Stimulated activated memory B cell treated with anti-CD40 and anti-IgM and Interleukin-4, amounts not matched to agents 10 μg/mL and 1 μg/mL and 100 μg/mL, for 72 hours (primary cell): ENCODE measurements at regions not wholly inside any gene's neighbourhood (a gene's known extent, or its start where the extent isn't known, plus 50 kb on each side); places are given as distances from the start of the nearest gene placed in this dataset.

Experiments used
- ATAC-seq: fragments of 150-1000 bp; cut with Tn5 transposase; 2 replicates; pipeline ENCODE4 v1.10.0; 2021
- H3K27ac Mint-ChIP-seq: one replicate; pipeline ENCODE4 v1.8.0; 2022; ENCODE audit warnings: mild to moderate bottlenecking, mixed read lengths
- H3K27me3 Mint-ChIP-seq: one replicate; pipeline ENCODE4 v1.8.0; 2022; ENCODE audit warnings: mixed read lengths
- H3K36me3 Mint-ChIP-seq: one replicate; pipeline ENCODE4 v1.8.0; 2022; ENCODE audit warnings: mixed read lengths
- H3K4me1 Mint-ChIP-seq: one replicate; pipeline ENCODE4 v1.8.0; 2022; ENCODE audit warnings: mixed read lengths
- H3K4me3 Mint-ChIP-seq: one replicate; pipeline ENCODE4 v1.8.0; 2022; ENCODE audit warnings: mild to moderate bottlenecking, moderate library complexity, mixed read lengths
- H3K9me3 Mint-ChIP-seq: one replicate; pipeline ENCODE4 v1.8.0; 2022; ENCODE audit warnings: mixed read lengths

DNA sequence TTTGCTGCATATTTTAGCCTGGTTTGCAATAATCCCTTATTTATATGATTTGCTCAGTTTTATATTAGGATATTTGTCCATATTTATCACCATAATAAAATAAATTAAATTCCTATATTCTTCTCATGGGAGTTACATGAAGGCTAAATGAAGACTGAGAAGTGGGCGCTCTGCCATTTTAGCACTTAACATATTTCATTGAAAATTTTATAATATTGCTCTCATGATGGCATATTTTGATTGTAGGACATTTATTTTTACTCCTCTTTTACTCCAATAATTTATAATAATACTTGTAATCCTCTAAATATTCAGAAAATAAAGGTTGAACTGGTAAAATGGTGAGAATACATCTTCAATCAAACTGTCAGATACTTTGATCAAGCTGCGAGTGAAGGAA, 99.8 kb upstream of the SEMA3A start:
- Mint-ChIP-seq H3K4me1 (no peaks in the 10 kb centered on the region), H3K27me3 (no peaks in the 10 kb centered on the region), H3K36me3 (no peaks in the 10 kb centered on the region), H3K27ac (no peak overlapping the region), H3K4me3 (no peak overlapping the region), H3K9me3 (no peaks in the 10 kb centered on the region)
- ATAC-seq = no peak

DNA sequence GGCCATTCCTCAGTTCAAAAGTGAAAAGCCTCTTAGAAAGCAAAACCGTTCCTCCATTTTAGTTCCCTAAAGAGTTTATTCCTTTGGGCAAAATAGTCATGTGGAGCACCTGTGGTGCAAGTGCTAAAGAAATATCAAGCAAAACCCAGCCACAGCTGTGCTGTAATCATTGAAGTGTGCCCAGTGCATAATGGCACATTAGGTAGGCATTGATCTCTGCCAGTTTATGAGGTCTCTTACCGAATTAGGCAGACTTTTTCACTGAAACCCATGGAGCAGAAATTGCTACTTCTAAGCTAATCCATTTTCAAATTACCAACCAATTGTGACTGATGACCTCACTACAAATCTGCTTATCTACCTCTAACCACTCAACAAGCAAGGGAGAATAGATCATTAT, 97.2 kb upstream of the SEMA3A start:
- Mint-ChIP-seq H3K9me3 (peaks cover 3% of the 10 kb centered on the region), H3K27ac (no peak overlapping the region), H3K4me1 (no peaks in the 10 kb centered on the region), H3K36me3 (no peaks in the 10 kb centered on the region), H3K4me3 (no peak overlapping the region), H3K27me3 (no peaks in the 10 kb centered on the region)
- ATAC-seq = no peak

DNA sequence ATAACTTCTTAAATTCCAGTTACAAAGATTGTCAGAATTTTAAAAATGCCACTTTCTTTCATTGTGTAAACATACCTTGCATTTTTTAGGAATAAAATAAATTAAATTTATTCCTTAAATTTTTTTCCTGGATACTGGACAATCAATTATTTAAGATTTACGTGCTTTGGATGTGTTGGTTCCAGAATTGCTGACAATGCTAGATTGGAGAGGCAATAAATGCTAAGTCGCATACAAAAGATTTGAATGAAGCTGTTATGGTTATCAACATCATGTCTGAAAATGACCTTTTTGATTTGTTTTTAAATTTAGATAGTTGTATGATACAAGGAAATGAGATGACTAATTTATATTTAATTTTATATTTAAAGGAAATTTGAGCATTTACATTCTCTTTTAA, 89.2 kb upstream of the SEMA3A start:
- ATAC-seq = no peak

DNA sequence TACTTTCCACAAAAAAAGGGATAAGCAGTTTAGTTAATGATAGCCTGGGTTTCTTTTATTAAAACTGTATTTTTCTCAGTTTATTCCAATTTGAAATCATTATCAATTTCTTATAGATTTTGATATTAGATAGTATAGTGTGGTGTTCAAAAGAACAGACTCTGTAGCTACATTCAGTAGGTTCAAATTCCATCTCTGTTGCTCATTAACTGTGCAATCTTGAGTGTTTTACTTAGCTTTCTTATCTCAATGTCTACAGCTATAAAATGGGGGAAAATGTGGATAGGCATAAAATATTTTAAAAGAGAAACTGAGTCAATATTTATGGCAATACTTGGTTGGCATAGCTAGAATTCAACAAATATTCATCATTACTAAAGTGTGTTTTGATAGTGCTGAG, 86.9 kb upstream of the SEMA3A start:
- no peaks in the 10 kb centered on the region for H3K36me3 Mint-ChIP-seq
- H3K4me3 Mint-ChIP-seq = no peak overlapping the region
- no peaks in the 10 kb centered on the region for H3K27me3 Mint-ChIP-seq
- ATAC-seq = no peak
- no peaks in the 10 kb centered on the region for H3K4me1 Mint-ChIP-seq
- no peak overlapping the region for H3K27ac Mint-ChIP-seq
- no peaks in the 10 kb centered on the region for H3K9me3 Mint-ChIP-seq

More for the DNA sequence above, 89.2 kb upstream of the SEMA3A start:
- no peaks in the 10 kb centered on the region for H3K27me3 Mint-ChIP-seq
- H3K4me1 Mint-ChIP-seq = no peaks in the 10 kb centered on the region
- no peaks in the 10 kb centered on the region for H3K36me3 Mint-ChIP-seq
- H3K4me3 Mint-ChIP-seq = no peak overlapping the region
- no peak overlapping the region for H3K27ac Mint-ChIP-seq
- H3K9me3 Mint-ChIP-seq = no peaks in the 10 kb centered on the region

DNA sequence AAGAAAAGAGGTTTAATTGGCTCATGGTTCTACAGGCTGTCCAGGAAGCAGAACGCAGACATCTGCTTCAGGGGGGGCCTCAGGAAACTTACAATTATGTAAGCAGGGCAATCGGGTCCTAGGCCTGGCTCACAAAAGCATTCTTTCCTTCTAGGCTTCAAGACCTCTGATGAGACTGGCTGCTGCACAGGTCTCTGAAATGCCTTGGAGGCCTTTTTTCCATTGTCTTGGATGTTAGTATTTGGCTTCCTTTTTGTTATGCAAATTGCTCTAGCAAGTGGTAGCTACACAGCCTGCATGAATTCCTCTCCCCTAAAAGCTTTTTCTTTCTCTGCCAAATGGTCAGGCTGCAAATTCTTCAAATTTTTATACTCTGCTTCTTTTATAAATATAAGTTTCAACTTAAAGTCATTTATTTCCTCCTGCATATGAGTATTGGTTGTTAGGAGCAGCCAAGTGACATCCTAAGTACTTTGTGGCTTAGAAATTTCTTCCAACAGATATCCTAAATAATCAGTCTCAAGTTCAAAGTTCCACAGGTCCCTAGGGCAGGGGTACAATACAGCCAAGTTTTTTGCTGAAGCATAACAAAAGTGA, 83.1 kb upstream of the SEMA3A start:
- Mint-ChIP-seq H3K36me3 (no peaks in the 10 kb centered on the region), H3K27ac (no peak overlapping the region), H3K9me3 (no peaks in the 10 kb centered on the region), H3K27me3 (no peaks in the 10 kb centered on the region), H3K4me3 (no peak overlapping the region), H3K4me1 (no peaks in the 10 kb centered on the region)
- no peak for ATAC-seq

DNA sequence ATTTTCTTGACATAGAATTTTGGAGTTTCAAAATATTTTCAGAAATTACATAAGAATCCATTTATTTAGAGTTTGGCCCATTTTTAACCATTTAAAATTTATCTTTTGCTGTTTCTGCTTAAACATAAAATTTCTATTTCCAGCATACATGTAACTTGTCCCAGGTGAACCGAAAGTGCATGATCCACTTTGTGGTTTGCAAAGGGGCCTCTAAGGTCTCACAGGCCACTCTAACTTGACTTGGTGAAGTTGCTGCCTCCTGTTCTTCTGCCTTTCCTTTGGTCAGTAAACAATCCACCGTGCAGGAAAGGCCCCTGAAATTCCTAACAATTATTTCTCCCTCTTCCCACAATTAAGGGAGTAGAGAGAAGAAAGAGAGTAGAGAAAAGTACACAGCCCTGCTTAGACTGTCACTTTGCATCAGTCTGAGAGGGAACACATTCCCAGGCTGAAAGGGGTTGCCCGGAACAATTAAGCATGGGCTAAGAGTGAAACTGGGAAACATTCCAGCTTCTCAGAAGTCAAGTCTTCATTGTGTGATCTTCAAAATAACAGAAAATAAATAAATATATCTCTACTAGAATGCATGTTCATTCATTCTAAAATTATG, 79.5 kb upstream of the SEMA3A start:
- no peaks in the 10 kb centered on the region for H3K27me3 Mint-ChIP-seq
- H3K4me3 Mint-ChIP-seq = no peak overlapping the region
- no peaks in the 10 kb centered on the region for H3K9me3 Mint-ChIP-seq
- H3K36me3 Mint-ChIP-seq = no peaks in the 10 kb centered on the region
- no peak for ATAC-seq
- H3K4me1 Mint-ChIP-seq = no peaks in the 10 kb centered on the region
- no peak overlapping the region for H3K27ac Mint-ChIP-seq

DNA sequence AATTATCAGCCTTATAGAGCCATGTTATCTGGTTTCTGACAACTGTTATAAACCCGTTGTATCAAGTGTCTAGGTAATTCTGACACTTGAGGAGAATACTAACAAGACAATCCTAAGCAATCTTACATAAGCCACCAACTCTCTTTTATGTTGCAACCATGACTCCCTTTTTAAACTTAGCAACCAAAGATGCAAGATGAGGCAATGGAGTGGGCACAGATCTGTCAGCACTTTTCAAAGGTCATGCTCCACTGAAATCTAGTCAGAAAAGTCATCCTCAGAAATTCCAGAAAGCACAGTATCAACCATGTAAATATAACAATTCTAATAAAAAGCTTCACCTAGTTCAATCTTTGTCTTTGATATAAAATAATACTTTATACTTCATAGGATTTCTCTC, 77.0 kb upstream of the SEMA3A start:
- no peaks in the 10 kb centered on the region for H3K36me3 Mint-ChIP-seq
- peaks cover 3% of the 10 kb centered on the region for H3K9me3 Mint-ChIP-seq
- no peak overlapping the region for H3K4me3 Mint-ChIP-seq
- H3K27ac Mint-ChIP-seq = no peak overlapping the region
- no peak for ATAC-seq
- no peaks in the 10 kb centered on the region for H3K27me3 Mint-ChIP-seq
- H3K4me1 Mint-ChIP-seq = no peaks in the 10 kb centered on the region

DNA sequence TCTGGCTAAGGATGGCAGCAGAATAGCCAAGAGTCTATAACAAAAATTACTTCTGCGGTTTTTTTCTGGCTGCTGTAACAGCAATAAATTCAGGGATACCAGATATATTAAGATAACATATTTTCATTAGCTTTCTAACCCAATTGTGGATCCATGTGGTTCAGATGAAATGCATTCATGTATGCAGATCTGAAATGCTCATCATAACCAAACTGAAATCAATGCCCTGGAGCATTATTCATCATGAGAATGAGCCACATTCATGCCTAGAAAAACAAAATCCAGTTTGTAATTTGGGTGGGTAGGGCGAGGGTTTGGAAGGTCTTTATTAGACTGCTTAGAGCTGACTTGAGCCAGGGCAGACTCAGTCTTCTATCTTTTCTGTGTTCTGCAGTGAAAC, 69.8 kb upstream of the SEMA3A start:
- Mint-ChIP-seq H3K27me3 (no peaks in the 10 kb centered on the region), H3K36me3 (no peaks in the 10 kb centered on the region), H3K4me3 (no peak overlapping the region), H3K4me1 (no peaks in the 10 kb centered on the region), H3K9me3 (peaks cover 7% of the 10 kb centered on the region), H3K27ac (no peak overlapping the region)
- ATAC-seq = no peak

DNA sequence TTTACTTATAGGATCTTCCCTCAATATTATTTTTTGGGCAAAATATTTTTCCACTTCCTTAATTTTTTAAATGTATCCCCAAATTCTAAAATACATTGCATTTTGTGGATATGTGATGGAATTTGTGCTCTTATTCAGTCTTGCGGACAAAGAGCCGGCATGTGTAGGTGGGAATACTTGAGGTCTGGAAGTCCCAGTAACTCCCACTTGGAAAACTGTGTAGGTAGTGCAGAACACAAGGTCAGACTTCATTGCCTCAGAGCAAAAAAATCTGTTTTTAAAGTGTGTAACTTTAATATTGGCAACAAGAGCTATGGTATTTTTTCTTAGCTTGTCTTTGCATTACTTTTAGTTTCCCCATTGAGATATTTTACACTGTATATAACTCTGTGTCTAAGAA, 68.5 kb upstream of the SEMA3A start:
- Mint-ChIP-seq H3K27ac (no peak overlapping the region), H3K9me3 (peaks cover 6% of the 10 kb centered on the region), H3K4me3 (no peak overlapping the region), H3K4me1 (no peaks in the 10 kb centered on the region), H3K27me3 (no peaks in the 10 kb centered on the region), H3K36me3 (no peaks in the 10 kb centered on the region)
- ATAC-seq = no peak

DNA sequence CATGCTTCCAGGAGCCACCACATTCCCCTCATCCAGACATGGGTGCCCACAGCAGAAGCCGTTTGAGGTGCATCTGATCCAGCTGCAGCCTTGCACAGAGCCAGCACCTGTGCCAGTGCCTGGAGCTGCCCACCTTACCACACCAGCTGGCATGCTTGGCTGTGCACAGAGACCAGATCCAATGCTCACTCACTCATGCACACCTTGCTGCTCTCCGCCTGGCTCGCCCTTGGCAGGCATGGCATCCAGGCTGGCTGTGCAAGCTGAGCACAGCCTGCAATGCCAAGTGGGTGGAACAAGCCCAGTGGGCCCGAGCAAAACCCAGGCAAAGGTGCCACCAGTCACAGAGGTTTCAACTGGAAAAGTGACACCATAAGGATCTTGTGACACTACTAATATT, 66.9 kb upstream of the SEMA3A start:
- Mint-ChIP-seq H3K36me3 (no peaks in the 10 kb centered on the region), H3K27me3 (no peaks in the 10 kb centered on the region), H3K4me1 (no peaks in the 10 kb centered on the region), H3K27ac (no peak overlapping the region), H3K4me3 (no peak overlapping the region), H3K9me3 (peaks cover 6% of the 10 kb centered on the region)
- ATAC-seq = no peak

DNA sequence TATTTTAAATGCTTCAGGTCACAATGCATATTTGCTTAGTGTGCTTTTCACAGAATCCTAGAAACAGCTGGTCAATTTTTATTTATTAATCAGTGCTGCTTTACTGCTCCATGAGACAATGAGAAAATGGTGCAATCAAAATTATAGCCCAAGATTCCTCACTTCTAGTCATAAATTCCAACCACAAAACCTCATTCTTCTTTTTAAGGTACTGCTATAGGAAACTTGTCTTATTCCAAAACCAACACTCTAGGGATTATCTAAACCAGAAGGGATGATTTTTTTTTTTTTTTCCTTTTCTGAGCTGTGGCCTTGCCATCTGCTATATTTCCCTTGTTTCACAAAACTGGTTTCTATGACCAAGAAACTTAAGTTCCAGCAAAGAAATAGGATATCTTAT, 64.0 kb upstream of the SEMA3A start:
- no peak for ATAC-seq
- no peak overlapping the region for H3K4me3 Mint-ChIP-seq
- H3K27me3 Mint-ChIP-seq = no peaks in the 10 kb centered on the region
- H3K27ac Mint-ChIP-seq = no peak overlapping the region
- H3K36me3 Mint-ChIP-seq = no peaks in the 10 kb centered on the region
- peaks cover 12% of the 10 kb centered on the region for H3K9me3 Mint-ChIP-seq
- no peaks in the 10 kb centered on the region for H3K4me1 Mint-ChIP-seq

DNA sequence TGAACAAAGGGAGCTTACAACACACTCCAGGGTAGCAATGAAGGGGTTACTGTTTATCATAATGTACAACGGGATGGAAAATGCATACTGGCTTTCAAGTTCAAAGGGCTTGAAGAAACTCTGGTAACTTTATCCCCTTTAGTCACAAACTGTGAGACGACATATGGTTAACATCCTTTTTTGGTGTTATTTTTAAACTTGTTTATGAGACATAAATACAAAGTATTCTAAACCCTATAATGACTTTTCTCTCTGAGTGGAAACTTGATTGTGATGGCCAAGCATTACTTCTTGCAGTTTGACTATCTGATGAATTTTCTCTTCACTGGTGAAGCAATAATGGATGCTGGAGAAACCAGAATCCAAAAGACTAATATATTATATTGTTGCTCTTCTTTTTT, 62.0 kb upstream of the SEMA3A start:
- no peak for ATAC-seq
- Mint-ChIP-seq H3K36me3 (no peaks in the 10 kb centered on the region), H3K4me1 (no peaks in the 10 kb centered on the region), H3K27me3 (no peaks in the 10 kb centered on the region), H3K27ac (no peak overlapping the region), H3K4me3 (no peak overlapping the region), H3K9me3 (peaks cover 12% of the 10 kb centered on the region)

DNA sequence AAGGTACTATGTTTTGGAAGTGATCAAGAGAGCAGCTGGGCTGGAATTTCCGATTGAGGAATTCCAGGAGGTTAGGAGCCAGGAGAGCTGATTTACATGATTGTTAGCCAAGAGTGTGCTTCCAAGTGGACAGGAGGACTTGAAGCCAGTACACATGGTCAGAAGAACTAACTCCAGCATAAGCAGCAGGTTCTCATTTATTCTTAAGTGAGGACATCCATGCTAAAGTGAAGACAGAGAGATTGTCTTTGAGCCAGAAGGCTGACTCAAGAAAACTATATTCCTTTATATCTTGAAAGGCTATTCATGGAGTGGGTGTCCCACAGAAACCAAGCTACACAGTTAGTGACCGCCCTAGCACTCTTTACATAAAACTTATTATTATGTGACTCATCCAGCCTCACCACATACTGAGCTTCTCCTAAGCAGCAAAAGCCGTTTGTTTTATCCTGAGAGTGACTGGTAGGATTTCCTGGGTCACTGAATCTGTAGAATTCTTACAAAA, 56.7 kb upstream of the SEMA3A start:
- no peak for ATAC-seq
- H3K4me1 Mint-ChIP-seq = no peaks in the 10 kb centered on the region
- H3K36me3 Mint-ChIP-seq = no peaks in the 10 kb centered on the region
- peaks cover 6% of the 10 kb centered on the region for H3K9me3 Mint-ChIP-seq
- no peaks in the 10 kb centered on the region for H3K27me3 Mint-ChIP-seq
- no peak overlapping the region for H3K4me3 Mint-ChIP-seq
- H3K27ac Mint-ChIP-seq = no peak overlapping the region

DNA sequence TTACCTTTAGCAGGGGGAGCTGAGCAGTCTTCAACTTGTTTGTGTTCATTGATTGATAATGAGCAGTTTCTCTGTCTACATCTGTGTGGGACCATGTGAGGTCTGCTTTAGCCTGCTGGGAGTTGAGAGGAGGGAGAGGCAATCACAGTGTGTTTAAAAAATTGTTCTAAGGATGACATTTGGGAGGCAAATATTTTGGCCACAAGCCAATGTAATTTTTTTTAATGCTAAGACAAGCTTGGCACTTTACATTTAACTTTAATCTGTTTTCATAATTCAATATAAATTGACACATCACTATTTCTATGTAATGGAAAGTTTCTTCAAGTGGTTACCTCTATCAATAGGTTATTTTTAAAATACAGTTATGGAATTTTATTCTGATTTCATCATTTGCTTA, 55.9 kb upstream of the SEMA3A start:
- no peaks in the 10 kb centered on the region for H3K27me3 Mint-ChIP-seq
- no peak overlapping the region for H3K27ac Mint-ChIP-seq
- no peak for ATAC-seq
- H3K4me1 Mint-ChIP-seq = no peaks in the 10 kb centered on the region
- H3K9me3 Mint-ChIP-seq = peaks cover 6% of the 10 kb centered on the region
- no peaks in the 10 kb centered on the region for H3K36me3 Mint-ChIP-seq
- no peak overlapping the region for H3K4me3 Mint-ChIP-seq

DNA sequence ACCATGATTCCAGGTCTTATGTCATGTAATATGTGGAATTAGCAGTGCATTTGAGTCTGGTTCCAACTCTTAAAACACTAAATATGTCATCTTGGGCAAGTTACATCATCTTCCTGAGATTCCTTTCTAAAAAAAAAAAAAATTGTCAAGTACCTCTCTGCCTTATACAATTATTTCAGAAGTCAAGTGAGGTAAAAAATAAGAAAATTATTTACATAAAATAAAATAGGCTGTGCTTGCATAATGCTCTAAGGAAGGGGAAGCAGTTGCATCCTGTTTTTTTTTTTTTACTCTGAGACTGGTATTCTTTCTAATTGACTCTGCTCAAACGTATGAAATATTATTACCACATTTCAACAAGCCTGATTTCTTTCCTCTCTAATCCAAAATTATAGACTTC, 55.1 kb upstream of the SEMA3A start:
- Mint-ChIP-seq H3K4me3 (no peak overlapping the region), H3K27me3 (no peaks in the 10 kb centered on the region), H3K27ac (no peak overlapping the region), H3K36me3 (no peaks in the 10 kb centered on the region), H3K4me1 (no peaks in the 10 kb centered on the region), H3K9me3 (peaks cover 6% of the 10 kb centered on the region)
- ATAC-seq = no peak

DNA sequence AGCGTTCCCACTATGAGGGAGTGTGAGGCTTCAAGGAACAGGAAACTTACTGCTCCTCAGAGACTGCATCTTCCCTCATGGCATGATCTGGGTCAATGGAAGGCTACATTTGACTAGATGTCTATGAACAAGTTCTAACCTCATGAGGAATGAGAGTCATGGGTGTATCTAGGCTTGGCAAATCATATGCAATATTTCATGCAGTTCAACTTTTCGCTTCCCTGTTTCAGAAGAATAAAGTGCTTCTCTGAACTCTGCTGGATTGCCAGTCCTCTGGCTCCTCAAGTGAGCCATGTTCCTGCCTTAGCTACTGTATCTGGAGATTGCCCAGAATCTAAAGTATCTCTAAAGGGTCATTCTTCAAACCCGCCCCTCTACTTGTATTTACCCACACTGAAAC, 54.3 kb upstream of the SEMA3A start:
- Mint-ChIP-seq H3K4me3 (no peak overlapping the region), H3K36me3 (no peaks in the 10 kb centered on the region), H3K27ac (no peak overlapping the region), H3K27me3 (no peaks in the 10 kb centered on the region), H3K9me3 (peaks cover 3% of the 10 kb centered on the region), H3K4me1 (no peaks in the 10 kb centered on the region)
- no peak for ATAC-seq
